ENCODE measurements at regions not wholly inside any gene's neighbourhood (a gene's known extent, or its start where the extent isn't known, plus 50 kb on each side); places are given as distances from the start of the nearest gene placed in this dataset.

DNA sequence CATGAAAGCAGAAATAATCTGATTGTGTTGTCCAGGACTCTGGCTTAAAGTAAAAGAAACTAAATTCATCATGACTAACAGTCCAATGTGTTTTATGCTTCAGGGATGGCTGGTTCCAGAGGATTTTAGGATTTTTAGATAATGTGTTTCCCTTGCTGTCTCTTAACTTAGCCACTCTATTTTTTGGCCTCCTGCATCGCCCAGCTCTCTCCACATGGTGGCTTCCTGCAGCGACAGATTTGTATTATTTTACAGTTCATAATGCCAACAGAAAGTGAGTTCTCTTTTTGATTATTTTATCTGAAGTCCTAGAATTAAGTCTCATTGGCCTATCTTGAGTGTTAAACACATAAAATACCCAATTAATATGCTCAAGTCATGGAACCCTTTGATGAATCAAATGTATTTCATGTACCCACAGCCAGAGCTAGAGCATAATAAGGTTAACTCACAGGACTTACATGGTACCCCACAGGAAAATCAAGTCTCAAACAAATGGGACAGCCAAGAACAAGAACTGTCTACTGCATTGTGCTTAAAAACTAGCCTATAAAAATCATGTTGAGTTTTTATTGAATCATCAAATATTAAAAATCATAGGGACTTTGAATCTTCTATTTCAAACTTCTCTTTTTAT lies 582.5 kb downstream of the DOK5 start:
- TF ChIP-seq, protein P1, sequence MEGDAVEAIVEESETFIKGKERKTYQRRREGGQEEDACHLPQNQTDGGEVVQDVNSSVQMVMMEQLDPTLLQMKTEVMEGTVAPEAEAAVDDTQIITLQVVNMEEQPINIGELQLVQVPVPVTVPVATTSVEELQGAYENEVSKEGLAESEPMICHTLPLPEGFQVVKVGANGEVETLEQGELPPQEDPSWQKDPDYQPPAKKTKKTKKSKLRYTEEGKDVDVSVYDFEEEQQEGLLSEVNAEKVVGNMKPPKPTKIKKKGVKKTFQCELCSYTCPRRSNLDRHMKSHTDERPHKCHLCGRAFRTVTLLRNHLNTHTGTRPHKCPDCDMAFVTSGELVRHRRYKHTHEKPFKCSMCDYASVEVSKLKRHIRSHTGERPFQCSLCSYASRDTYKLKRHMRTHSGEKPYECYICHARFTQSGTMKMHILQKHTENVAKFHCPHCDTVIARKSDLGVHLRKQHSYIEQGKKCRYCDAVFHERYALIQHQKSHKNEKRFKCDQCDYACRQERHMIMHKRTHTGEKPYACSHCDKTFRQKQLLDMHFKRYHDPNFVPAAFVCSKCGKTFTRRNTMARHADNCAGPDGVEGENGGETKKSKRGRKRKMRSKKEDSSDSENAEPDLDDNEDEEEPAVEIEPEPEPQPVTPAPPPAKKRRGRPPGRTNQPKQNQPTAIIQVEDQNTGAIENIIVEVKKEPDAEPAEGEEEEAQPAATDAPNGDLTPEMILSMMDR (conservative IDR thresholded peaks at IDR 0.05): peak; percentile 50
- TF ChIP-seq ZFX (IDR thresholded peaks at IDR 0.05): no peak
